ENCODE measurements at regions not wholly inside any gene's neighbourhood (a gene's known extent, or its start where the extent isn't known, plus 50 kb on each side); places are given as distances from the start of the nearest gene placed in this dataset.

DNA sequence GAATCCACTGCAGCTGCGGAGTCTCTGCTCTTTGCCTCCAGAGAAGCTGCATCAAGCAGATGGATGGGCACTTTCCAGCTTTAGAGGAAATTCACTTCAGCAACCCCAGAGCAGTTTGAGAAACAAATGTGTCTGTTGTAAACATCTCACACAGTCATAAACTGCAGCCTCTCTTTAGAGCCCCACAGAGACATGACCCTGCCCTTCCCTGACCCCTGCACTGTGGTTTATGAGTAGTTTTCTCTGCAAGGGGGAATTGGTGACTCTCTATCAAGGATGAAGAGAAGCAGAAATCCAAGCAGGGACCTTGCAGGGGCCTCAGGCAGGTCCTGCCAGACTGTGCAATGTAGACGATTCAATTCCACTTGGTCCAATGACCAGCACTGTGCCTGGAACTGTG lies 160.2 kb downstream of the SH2D4B start:
- TF ChIP-seq CTCF (IDR thresholded peaks at IDR 0.05) (no peak), POLR2A (IDR thresholded peaks at IDR 0.05) (no peak)

Measured in uterus (tissue), 2 donors.